ENCODE measurements at regions not wholly inside any gene's neighbourhood (a gene's known extent, or its start where the extent isn't known, plus 50 kb on each side); places are given as distances from the start of the nearest gene placed in this dataset.

DNA sequence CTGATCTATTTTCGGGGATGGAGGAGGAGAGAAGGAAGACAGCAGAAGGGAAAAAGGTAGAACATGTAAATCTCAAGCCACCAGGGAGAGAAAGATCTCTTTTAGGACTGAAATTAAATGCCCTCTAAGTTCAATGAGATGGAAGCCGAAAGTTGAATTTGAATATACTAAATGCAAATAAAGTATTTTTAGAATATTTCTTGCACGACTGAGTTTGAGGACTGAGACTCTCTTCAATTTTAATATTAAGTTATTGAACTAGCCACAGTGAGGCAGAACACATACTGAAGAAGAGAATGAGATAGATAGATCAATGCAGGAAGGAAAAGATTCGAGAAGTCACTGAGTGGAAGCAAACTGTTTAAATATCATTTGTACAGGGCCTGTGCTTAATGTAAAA lies 399.9 kb upstream of the CBLB start:
- H3K9me3 ChIP-seq (ENCODE audit: control insufficient read depth, low read length): no peaks in the 10 kb centered on the region
- DNase-seq: no peak
- Mint-ChIP-seq H3K4me1 (no peaks in the 10 kb centered on the region), H3K4me3 (no peak overlapping the region), H3K36me3 (ENCODE audit: low read depth) (no peaks in the 10 kb centered on the region), H3K27ac (no peak overlapping the region), H3K27me3 (ENCODE audit: insufficient read depth) (no peaks in the 10 kb centered on the region), H3K9me3 (no peaks in the 10 kb centered on the region)
- H3K36me3 ChIP-seq (ENCODE audit: control insufficient read depth, insufficient read depth, low read length): no peaks in the 10 kb centered on the region
- TF ChIP-seq, protein P1, sequence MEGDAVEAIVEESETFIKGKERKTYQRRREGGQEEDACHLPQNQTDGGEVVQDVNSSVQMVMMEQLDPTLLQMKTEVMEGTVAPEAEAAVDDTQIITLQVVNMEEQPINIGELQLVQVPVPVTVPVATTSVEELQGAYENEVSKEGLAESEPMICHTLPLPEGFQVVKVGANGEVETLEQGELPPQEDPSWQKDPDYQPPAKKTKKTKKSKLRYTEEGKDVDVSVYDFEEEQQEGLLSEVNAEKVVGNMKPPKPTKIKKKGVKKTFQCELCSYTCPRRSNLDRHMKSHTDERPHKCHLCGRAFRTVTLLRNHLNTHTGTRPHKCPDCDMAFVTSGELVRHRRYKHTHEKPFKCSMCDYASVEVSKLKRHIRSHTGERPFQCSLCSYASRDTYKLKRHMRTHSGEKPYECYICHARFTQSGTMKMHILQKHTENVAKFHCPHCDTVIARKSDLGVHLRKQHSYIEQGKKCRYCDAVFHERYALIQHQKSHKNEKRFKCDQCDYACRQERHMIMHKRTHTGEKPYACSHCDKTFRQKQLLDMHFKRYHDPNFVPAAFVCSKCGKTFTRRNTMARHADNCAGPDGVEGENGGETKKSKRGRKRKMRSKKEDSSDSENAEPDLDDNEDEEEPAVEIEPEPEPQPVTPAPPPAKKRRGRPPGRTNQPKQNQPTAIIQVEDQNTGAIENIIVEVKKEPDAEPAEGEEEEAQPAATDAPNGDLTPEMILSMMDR (conservative IDR thresholded peaks at IDR 0.05): no peak
- H3K27ac ChIP-seq (ENCODE audit: low read depth, low read length): no peak overlapping the region
- no peak overlapping the region for H3K9ac ChIP-seq (ENCODE audit: extremely low read depth, low read length, poor library complexity, severe bottlenecking)
- H3K4me3 ChIP-seq (ENCODE audit: low read length): no peak overlapping the region
- WGBS, 2 experiments (ENCODE audit: insufficient coverage in 1 of 2, insufficient read length in 1 of 2): 81 to 83% methylated on average over 2 to 4 of the region's 4 CpGs
- no peaks in the 10 kb centered on the region for H3K4me1 ChIP-seq (ENCODE audit: control insufficient read depth, insufficient read depth, low read length)
- H3K27me3 ChIP-seq (ENCODE audit: control insufficient read depth, insufficient read depth, low read length, poor library complexity, severe bottlenecking): no peaks in the 10 kb centered on the region

DNA sequence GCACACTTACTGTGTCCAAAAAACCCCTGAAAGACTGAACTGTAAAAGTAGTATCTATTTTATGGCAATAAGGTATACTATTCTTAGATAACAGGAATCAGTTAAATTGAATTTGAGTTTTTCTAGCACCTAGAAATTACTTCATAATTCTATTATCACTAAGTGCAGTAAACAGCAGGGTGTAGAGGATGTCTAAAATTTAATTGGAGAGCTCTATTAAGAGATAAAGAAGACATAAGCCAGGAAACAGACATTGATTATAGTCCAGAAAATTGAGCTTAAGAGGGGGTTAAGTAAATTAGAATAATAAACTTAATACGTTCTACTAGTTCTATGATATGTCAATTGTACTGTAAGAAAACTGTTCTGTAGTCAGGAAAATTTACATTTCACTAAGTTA lies 403.5 kb upstream of the CBLB start:
- no peak for DNase-seq
- WGBS, 2 experiments (ENCODE audit: insufficient coverage in 1 of 2, insufficient read length in 1 of 2): no CpG with 5 or more reads among the region's 1 CpG
- no peak overlapping the region for H3K4me3 Mint-ChIP-seq
- H3K4me1 Mint-ChIP-seq: no peaks in the 10 kb centered on the region
- Histone ChIP-seq H3K27me3 (ENCODE audit: control insufficient read depth, insufficient read depth, low read length, poor library complexity, severe bottlenecking) (no peaks in the 10 kb centered on the region), H3K36me3 (ENCODE audit: control insufficient read depth, insufficient read depth, low read length) (no peaks in the 10 kb centered on the region), H3K27ac (ENCODE audit: low read depth, low read length) (no peak overlapping the region), H3K9me3 (ENCODE audit: control insufficient read depth, low read length) (no peaks in the 10 kb centered on the region), H3K9ac (ENCODE audit: extremely low read depth, low read length, poor library complexity, severe bottlenecking) (no peak overlapping the region), H3K4me3 (ENCODE audit: low read length) (no peak overlapping the region), H3K4me1 (ENCODE audit: control insufficient read depth, insufficient read depth, low read length) (no peaks in the 10 kb centered on the region)
- TF ChIP-seq, protein P1 (conservative IDR thresholded peaks at IDR 0.05): no peak
- no peaks in the 10 kb centered on the region for H3K36me3 Mint-ChIP-seq (ENCODE audit: low read depth)
- H3K9me3 Mint-ChIP-seq: no peaks in the 10 kb centered on the region
- H3K27me3 Mint-ChIP-seq (ENCODE audit: insufficient read depth): no peaks in the 10 kb centered on the region
- no peak overlapping the region for H3K27ac Mint-ChIP-seq

DNA sequence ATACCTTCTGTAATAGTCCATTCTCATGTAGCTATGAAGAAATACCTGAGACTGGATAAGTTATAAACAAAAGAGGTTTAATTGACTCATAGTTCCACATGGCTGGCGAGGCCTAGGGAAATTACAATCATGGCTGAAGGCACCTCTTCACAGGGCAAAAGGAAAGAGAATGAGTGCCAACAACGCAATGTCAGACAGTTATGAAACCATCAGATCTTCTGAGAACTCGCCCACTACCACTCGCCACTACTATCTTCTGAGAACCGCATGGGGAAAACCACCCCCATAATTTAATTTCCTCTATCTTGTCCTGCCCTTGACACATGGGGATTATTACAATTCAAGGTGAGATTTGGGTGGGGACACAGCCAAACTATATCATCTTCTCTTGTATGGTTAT lies 406.8 kb upstream of the CBLB start:
- no peaks in the 10 kb centered on the region for H3K4me1 ChIP-seq (ENCODE audit: control insufficient read depth, insufficient read depth, low read length)
- H3K9ac ChIP-seq (ENCODE audit: extremely low read depth, low read length, poor library complexity, severe bottlenecking): no peak overlapping the region
- H3K4me1 Mint-ChIP-seq: peaks cover 2% of the 10 kb centered on the region
- H3K9me3 ChIP-seq (ENCODE audit: control insufficient read depth, low read length): no peaks in the 10 kb centered on the region
- no peak overlapping the region for H3K4me3 Mint-ChIP-seq
- TF ChIP-seq, protein P1 (conservative IDR thresholded peaks at IDR 0.05): no peak
- no peaks in the 10 kb centered on the region for H3K27me3 Mint-ChIP-seq (ENCODE audit: insufficient read depth)
- no peak overlapping the region for H3K27ac Mint-ChIP-seq
- H3K4me3 ChIP-seq (ENCODE audit: low read length): no peak overlapping the region
- no peak for DNase-seq
- H3K27me3 ChIP-seq (ENCODE audit: control insufficient read depth, insufficient read depth, low read length, poor library complexity, severe bottlenecking): no peaks in the 10 kb centered on the region
- WGBS, 2 experiments (ENCODE audit: insufficient coverage in 1 of 2, insufficient read length in 1 of 2): 54 to 61% methylated on average over 3 to 5 of the region's 5 CpGs
- no peaks in the 10 kb centered on the region for H3K36me3 Mint-ChIP-seq (ENCODE audit: low read depth)
- H3K27ac ChIP-seq (ENCODE audit: low read depth, low read length): no peak overlapping the region
- no peaks in the 10 kb centered on the region for H3K36me3 ChIP-seq (ENCODE audit: control insufficient read depth, insufficient read depth, low read length)
- no peaks in the 10 kb centered on the region for H3K9me3 Mint-ChIP-seq

Data from endodermal cell (in vitro differentiated cells).